IMR-90 (cell line): ENCODE measurements at regions not wholly inside any gene's neighbourhood (a gene's known extent, or its start where the extent isn't known, plus 50 kb on each side); places are given as distances from the start of the nearest gene placed in this dataset.

Experiments
- ATAC-seq: fragments of 200-7000 bp; cut with Tn5 transposase; 2 replicates; pipeline ENCODE4 v1.9.1; 2020; ENCODE audit warnings: low read depth, mild to moderate bottlenecking, moderate library complexity
- BruUV-seq: library from RNA; stranded (reverse); fragments of 400-500 nt; replicated peaks from 2 replicates; lab custom pipeline; 2021; lab: Mats Ljungman, UMichigan
- CTCF ChIA-PET: fragments of 300-600 bp; formaldehyde crosslinking; extraction: SDS; loops from one replicate; lab custom pipeline; 2021; ENCODE audit warnings: antibody characterized with exemption; lab: Yijun Ruan, JAX
- POLR2A ChIA-PET: fragments of 300-600 bp; sonication (Branson Sonifier 250); formaldehyde crosslinking; loops from one replicate; lab custom pipeline; 2022; ENCODE audit warnings: antibody characterized with exemption; ENCODE audit not compliant: unreplicated experiment; lab: Charles Lee
- DNase-seq: peaks from one replicate; pipeline ENCODE4 v3.0.0; 2013
- H2AFZ ChIP-seq: replicated peaks from 2 replicates; pipeline ENCODE3; 2013; ENCODE audit warnings: low read length, mild to moderate bottlenecking; ENCODE audit not compliant: poor library complexity
- H2AK5ac ChIP-seq: 2 replicates; pipeline ENCODE4 v1.6.1; 2013; ENCODE audit warnings: low read depth, low read length, inconsistent platforms
- H2AK9ac ChIP-seq: replicated peaks from 2 replicates; pipeline ENCODE3; 2013; ENCODE audit warnings: mild to moderate bottlenecking, low read depth, low read length, moderate library complexity; ENCODE audit not compliant: poor library complexity
- H2BK120ac ChIP-seq: 2 replicates; pipeline ENCODE4 v1.6.1; 2013; ENCODE audit warnings: low read depth, low read length, inconsistent platforms
- H2BK15ac ChIP-seq: 3 replicates; pipeline ENCODE4 v1.6.1; 2013; ENCODE audit warnings: low read depth, low read length, inconsistent platforms
- H2BK20ac ChIP-seq: 2 replicates; pipeline ENCODE4 v1.6.1; 2013; ENCODE audit warnings: low read depth, mild to moderate bottlenecking, inconsistent platforms, low read length, moderate library complexity
- H2BK5ac ChIP-seq: 2 replicates; pipeline ENCODE4 v1.6.1; 2013; ENCODE audit warnings: mild to moderate bottlenecking, low read depth, low read length, inconsistent platforms; ENCODE audit not compliant: poor library complexity, severe bottlenecking
- H3K14ac ChIP-seq: replicated peaks from 2 replicates; pipeline ENCODE4 v1.6.1; 2013; ENCODE audit warnings: low read depth, low read length, inconsistent platforms
- H3K18ac ChIP-seq: 2 replicates; pipeline ENCODE4 v1.6.1; 2013; ENCODE audit warnings: low read depth, low read length, control low read depth
- H3K23ac ChIP-seq: 2 replicates; pipeline ENCODE4 v1.6.1; 2013; ENCODE audit warnings: low read depth, low read length, inconsistent platforms
- H3K27ac ChIP-seq: 2 replicates; pipeline ENCODE4 v1.5.1; 2013; ENCODE audit warnings: mild to moderate bottlenecking, control low read depth, low read length; ENCODE audit not compliant: insufficient read depth
- H3K27me3 ChIP-seq: 2 replicates; pipeline ENCODE4 v1.6.1; 2013; ENCODE audit warnings: low read length; ENCODE audit not compliant: control insufficient read depth, insufficient read depth
- H3K36me3 ChIP-seq: 2 replicates; pipeline ENCODE4 v1.6.1; 2013; ENCODE audit warnings: low read length, mixed read lengths; ENCODE audit not compliant: control insufficient read depth, insufficient read depth
- H3K4ac ChIP-seq: 2 replicates; pipeline ENCODE4 v1.6.1; 2013; ENCODE audit warnings: low read depth, low read length, inconsistent platforms
- H3K4me1 ChIP-seq: 2 replicates; pipeline ENCODE4 v1.6.1; 2013; ENCODE audit warnings: low read length, mixed read lengths; ENCODE audit not compliant: control insufficient read depth, insufficient read depth
- H3K4me2 ChIP-seq: 2 replicates; pipeline ENCODE4 v1.6.1; 2013; ENCODE audit warnings: low read depth, mild to moderate bottlenecking, control low read depth, low read length, moderate library complexity
- H3K4me3 ChIP-seq: 2 replicates; pipeline ENCODE4 v1.5.1; 2013; ENCODE audit warnings: low read depth, mild to moderate bottlenecking, control low read depth, low read length, moderate library complexity; ENCODE audit not compliant: insufficient read depth
- H3K56ac ChIP-seq: 2 replicates; pipeline ENCODE4 v1.6.1; 2013; ENCODE audit warnings: low read length, inconsistent platforms; ENCODE audit not compliant: insufficient read depth; ENCODE audit errors: extremely low read depth
- H3K79me1 ChIP-seq, 2 experiments: 2 replicates each; pipeline ENCODE4 v1.6.1; 2013; ENCODE audit warnings: low read length in 2 of 2, inconsistent platforms in 1 of 2, low read depth in 1 of 2
- H3K9ac ChIP-seq: 2 replicates; pipeline ENCODE4 v1.6.1; 2013; ENCODE audit warnings: low read depth, low read length, control low read depth
- H3K9me1 ChIP-seq: 2 replicates; pipeline ENCODE4 v1.6.1; 2013; ENCODE audit warnings: low read length, inconsistent platforms; ENCODE audit not compliant: insufficient read depth
- H3K9me3 ChIP-seq: 2 replicates; pipeline ENCODE4 v1.6.1; 2013; ENCODE audit warnings: low read length; ENCODE audit not compliant: control insufficient read depth, insufficient read depth
- H4K20me1 ChIP-seq: 2 replicates; pipeline ENCODE4 v1.6.1; 2013; ENCODE audit warnings: low read length, inconsistent platforms; ENCODE audit not compliant: insufficient read depth
- H4K5ac ChIP-seq: 2 replicates; pipeline ENCODE4 v1.6.1; 2013; ENCODE audit warnings: mild to moderate bottlenecking, low read depth, low read length, control low read depth
- H4K8ac ChIP-seq, 2 experiments: 2 replicates each; pipeline ENCODE4 v1.6.1; 2013; ENCODE audit warnings: low read depth in 2 of 2, low read length in 2 of 2, control low read depth in 1 of 2, inconsistent platforms in 1 of 2
- H4K91ac ChIP-seq: 2 replicates; pipeline ENCODE4 v1.6.1; 2013; ENCODE audit warnings: low read depth, low read length, inconsistent platforms; ENCODE audit not compliant: insufficient read depth
- BHLHE40 ChIP-seq: fragments of 150-350 bp; IDR thresholded peaks from 2 replicates; pipeline ENCODE4 v1.6.1; 2016; ENCODE audit warnings: mild to moderate bottlenecking, low read depth, low read length
- CHD1 ChIP-seq: IDR thresholded peaks from 2 replicates; pipeline ENCODE4 v1.6.1; 2012; ENCODE audit warnings: low read depth, low read length, improper control_type of control experiment
- FOS ChIP-seq: fragments of 150-350 bp; IDR thresholded peaks from 2 replicates; pipeline ENCODE4 v1.6.1; 2016; ENCODE audit warnings: low read depth, low read length
- MAZ ChIP-seq: IDR thresholded peaks from 2 replicates; pipeline ENCODE4 v1.6.1; 2012; ENCODE audit warnings: low read depth, mild to moderate bottlenecking, low read length, improper control_type of control experiment, moderate library complexity, borderline replicate concordance
- MXI1 ChIP-seq: IDR thresholded peaks from 2 replicates; pipeline ENCODE4 v1.6.1; 2012; ENCODE audit warnings: low read depth, mild to moderate bottlenecking, low read length, moderate library complexity, borderline replicate concordance
- NFE2L2 ChIP-seq: fragments of 150-350 bp; IDR thresholded peaks from 2 replicates; pipeline ENCODE4 v1.6.1; 2016; ENCODE audit warnings: low read depth, mild to moderate bottlenecking, low read length
- POLR2A ChIP-seq: IDR thresholded peaks from 2 replicates; pipeline ENCODE4 v1.6.1; 2012; ENCODE audit warnings: mild to moderate bottlenecking, low read depth, low read length
- RAD21 ChIP-seq: IDR thresholded peaks from 2 replicates; pipeline ENCODE4 v1.6.1; 2012; ENCODE audit warnings: low read length, improper control_type of control experiment
- RFX5 ChIP-seq: IDR thresholded peaks from 2 replicates; pipeline ENCODE4 v1.8.0; 2012; ENCODE audit warnings: low read depth, mild to moderate bottlenecking, low read length, moderate library complexity
- SMC3 ChIP-seq: fragments of 150-350 bp; IDR thresholded peaks from 2 replicates; pipeline ENCODE4 v1.6.1; 2016; ENCODE audit warnings: low read depth, mild to moderate bottlenecking, antibody characterized with exemption, low read length, moderate library complexity
- WGBS, 2 experiments: methylation state at CpG; one replicate each; pipeline versions ENCODE4 v1.1.5 to v1.1.7; 2013; ENCODE audit warnings: missing lambda C conversion rate in 2 of 2; ENCODE audit not compliant: insufficient read length in 1 of 2; ENCODE audit errors: extremely low coverage in 2 of 2; 5-methylcytosine and 5-hydroxymethylcytosine counted together
- dilution Hi-C: fragments of 300-500 bp; cut with HindIII; formaldehyde crosslinking; loops from one replicate; pipeline ENCODE4 v1.14.3; 2018; ENCODE audit warnings: low sequenced_read_pairs; ENCODE audit not compliant: unreplicated experiment
- in situ Hi-C: fragments of 300-500 bp; cut with MboI; formaldehyde crosslinking; loops from 3 replicates; pipeline ENCODE4 v1.14.3; 2019; ENCODE audit warnings: low sequenced_read_pairs, inconsistent platforms, mixed read lengths
- intact Hi-C: fragments of 100-400 bp; cut with micrococcal nuclease; formaldehyde crosslinking; loops from 2 replicates; pipeline ENCODE4 v1.10.0; 2022
- TF ChIP-seq, protein P1 (sequence below): fragments of 150-350 bp; IDR thresholded peaks from 2 replicates; pipeline ENCODE4 v1.6.1; 2017; ENCODE audit warnings: mild to moderate bottlenecking, antibody characterized with exemption, low read length, low read depth

DNA sequence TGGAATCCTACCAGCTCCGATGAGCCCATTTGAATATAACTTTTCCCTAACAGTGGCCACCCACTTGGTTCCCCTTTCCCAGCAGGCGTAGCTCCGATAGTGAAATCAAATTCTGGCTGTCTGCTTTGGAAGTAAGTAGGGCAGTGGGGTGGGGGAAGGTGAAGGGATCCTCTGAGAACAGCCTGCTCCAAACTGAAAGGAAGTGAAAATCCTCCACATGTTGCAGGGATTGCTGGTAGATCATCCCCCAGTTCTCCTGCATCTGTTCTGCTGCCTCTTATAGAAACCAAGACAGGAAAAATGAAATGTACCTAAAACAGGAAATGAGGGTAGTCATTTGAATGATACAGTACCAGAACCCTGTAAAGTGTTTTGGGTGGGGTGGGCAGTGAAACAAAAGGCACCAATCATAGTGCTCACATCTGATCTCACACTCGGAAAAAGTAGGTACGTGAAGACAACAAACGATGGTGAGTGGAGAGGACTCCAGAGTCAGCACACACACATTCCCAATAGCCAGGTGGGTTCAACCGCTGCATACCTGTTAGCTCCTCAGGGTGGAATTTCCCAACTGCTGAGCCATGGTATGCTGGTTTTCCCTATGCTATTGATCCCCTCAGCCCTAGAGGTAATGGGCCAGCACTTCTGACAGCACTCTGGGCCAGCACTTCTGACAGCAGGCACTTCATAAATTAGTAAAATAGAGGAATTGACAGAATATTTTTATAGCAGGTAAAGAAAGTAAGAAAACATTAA is 304.9 kb upstream of the ADAMTS9 start:
- Histone ChIP-seq H3K27me3 (peaks cover 2% of the 10 kb centered on the region; the same call in 1 of the 2 replicates), H2AFZ (no peak overlapping the region), H3K14ac (no peak overlapping the region), H4K8ac (no peak overlapping the region), H4K91ac (no peak overlapping the region), H3K27ac (no peak overlapping the region), H2AK9ac (no peak overlapping the region), H3K4me2 (no peak overlapping the region), H3K9ac (no peak overlapping the region), H3K9me1 (no peaks in the 10 kb centered on the region), H2BK20ac (no peak overlapping the region), H3K23ac (no peak overlapping the region), H3K4ac (no peak overlapping the region), H2AK5ac (no peak overlapping the region), H2BK15ac (no peak overlapping the region), H3K18ac (no peak overlapping the region), H3K4me3 (no peak overlapping the region), H3K4me1 (no peaks in the 10 kb centered on the region; the same call in 1 of the 2 replicates), H3K56ac (no peak overlapping the region), H3K9me3 (no peaks in the 10 kb centered on the region), H3K79me1 (no peaks in the 10 kb centered on the region), H2BK120ac (no peak overlapping the region), H3K36me3 (no peaks in the 10 kb centered on the region), H2BK5ac (no peak overlapping the region), H4K20me1 (no peaks in the 10 kb centered on the region), H4K5ac (no peak overlapping the region)
- dilution Hi-C loops (no loop called here), in situ Hi-C loops (no loop called here), intact Hi-C loops (no loop called here)
- BruUV-seq = no TSS peak
- DNase-seq (no peak), ATAC-seq (no peak)
- ChIA-PET POLR2A (no interaction called here), CTCF (no interaction called here)
- no CpG with 5 or more reads among the region's 7 CpGs for WGBS, 2 experiments
- TF ChIP-seq MAZ (no peak), FOS (no peak), SMC3 (no peak), RFX5 (no peak), MXI1 (no peak), BHLHE40 (no peak), POLR2A (no peak), CHD1 (no peak), RAD21 (no peak), NFE2L2 (no peak)
- TF ChIP-seq, protein P1, sequence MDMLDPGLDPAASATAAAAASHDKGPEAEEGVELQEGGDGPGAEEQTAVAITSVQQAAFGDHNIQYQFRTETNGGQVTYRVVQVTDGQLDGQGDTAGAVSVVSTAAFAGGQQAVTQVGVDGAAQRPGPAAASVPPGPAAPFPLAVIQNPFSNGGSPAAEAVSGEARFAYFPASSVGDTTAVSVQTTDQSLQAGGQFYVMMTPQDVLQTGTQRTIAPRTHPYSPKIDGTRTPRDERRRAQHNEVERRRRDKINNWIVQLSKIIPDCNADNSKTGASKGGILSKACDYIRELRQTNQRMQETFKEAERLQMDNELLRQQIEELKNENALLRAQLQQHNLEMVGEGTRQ = no peak
